SH-SY5Y (cell line): ENCODE measurements at regions not wholly inside any gene's neighbourhood (a gene's known extent, or its start where the extent isn't known, plus 50 kb on each side); places are given as distances from the start of the nearest gene placed in this dataset.

Experiments
- GATA2 ChIP-seq: IDR thresholded peaks from 2 replicates; pipeline ENCODE4 v1.6.1; 2011; ENCODE audit warnings: mild to moderate bottlenecking, low read depth, low read length
- GATA3 ChIP-seq: IDR thresholded peaks from 2 replicates; pipeline ENCODE4 v1.6.1; 2011; ENCODE audit warnings: low read depth, mild to moderate bottlenecking, low read length, moderate library complexity

DNA sequence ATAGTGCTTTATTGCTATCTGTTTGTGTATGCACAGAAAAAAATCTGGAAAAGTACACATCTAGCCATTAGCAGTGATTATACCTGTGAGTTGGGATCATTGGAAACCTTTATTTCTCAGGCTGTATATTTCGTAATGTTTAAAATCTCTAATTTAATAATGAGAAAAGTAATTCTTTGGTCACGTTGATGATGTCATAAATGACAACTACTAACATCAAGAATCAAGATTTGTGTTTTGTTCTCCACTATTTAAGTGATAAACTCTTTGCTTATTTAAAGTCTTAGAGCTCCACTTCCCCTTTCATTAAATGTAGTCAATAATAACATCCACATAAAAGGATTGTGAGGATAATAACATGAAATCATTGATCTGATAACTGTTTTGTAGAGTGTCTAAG lies 126.2 kb downstream of the TMA16 start:
- no peak for TF ChIP-seq GATA2
- no peak for TF ChIP-seq GATA3
